WTC11 (cell line): ENCODE measurements at regions not wholly inside any gene's neighbourhood (a gene's known extent, or its start where the extent isn't known, plus 50 kb on each side); places are given as distances from the start of the nearest gene placed in this dataset.

ENCODE experiments used
- ATAC-seq: fragments of 200-7000 bp; cut with Tn5 transposase; 2 replicates; pipeline ENCODE4 v1.10.0; 2021; ENCODE audit warnings: mild to moderate bottlenecking, moderate library complexity
- CTCF ChIA-PET: fragments of 300-600 bp; sonication (Branson Sonifier 250); formaldehyde crosslinking; loops from one replicate; lab custom pipeline; 2021; ENCODE audit warnings: antibody characterized with exemption; lab: Charles Lee
- POLR2A ChIA-PET: fragments of 350-600 bp; sonication (Branson Sonifier 250); formaldehyde crosslinking; loops from one replicate; lab custom pipeline; 2021; ENCODE audit warnings: antibody characterized with exemption; lab: Charles Lee
- DNase-seq: peaks from one replicate; pipeline ENCODE4 v3.0.0; 2021; ENCODE audit warnings: low spot score
- H3K27ac Mint-ChIP-seq: 2 replicates; pipeline ENCODE4 v1.8.0; 2021; ENCODE audit warnings: mixed read lengths
- H3K27me3 Mint-ChIP-seq: 2 replicates; pipeline ENCODE4 v1.8.0; 2021; ENCODE audit warnings: low read depth, mild to moderate bottlenecking, moderate library complexity, mixed read lengths
- H3K36me3 Mint-ChIP-seq: 2 replicates; pipeline ENCODE4 v1.8.0; 2021; ENCODE audit warnings: mixed read lengths
- H3K4me1 Mint-ChIP-seq: 2 replicates; pipeline ENCODE4 v1.8.0; 2022; ENCODE audit warnings: mixed read lengths
- H3K4me3 Mint-ChIP-seq: 2 replicates; pipeline ENCODE4 v1.8.0; 2021; ENCODE audit warnings: mild to moderate bottlenecking, moderate library complexity, mixed read lengths
- H3K9me3 Mint-ChIP-seq: 2 replicates; pipeline ENCODE4 v1.8.0; 2021; ENCODE audit warnings: mixed read lengths
- ATF1 ChIP-seq: sonication (generic); formaldehyde crosslinking; IDR thresholded peaks from 2 replicates; pipeline ENCODE4 v1.8.1; 2023; ENCODE audit warnings: mild to moderate bottlenecking, moderate library complexity, missing genetic modification reagents
- E2F4 ChIP-seq: sonication (generic); formaldehyde crosslinking; IDR thresholded peaks from 2 replicates; pipeline ENCODE4 v1.8.1; 2022; ENCODE audit warnings: low read depth, mild to moderate bottlenecking, moderate library complexity, missing genetic modification reagents, borderline replicate concordance
- ELF4 ChIP-seq: sonication (generic); formaldehyde crosslinking; IDR thresholded peaks from 2 replicates; pipeline ENCODE4 v1.8.1; 2022; ENCODE audit warnings: low read depth, mild to moderate bottlenecking, moderate library complexity, missing genetic modification reagents
- EMX1 ChIP-seq: fragments of 250-450 bp; sonication (Bioruptor Pico); IDR thresholded peaks from 2 replicates; pipeline ENCODE4 v1.8.0; 2021; ENCODE audit warnings: mild to moderate bottlenecking
- ERG ChIP-seq: fragments of 250-450 bp; sonication (Bioruptor Pico); IDR thresholded peaks from 2 replicates; pipeline ENCODE4 v1.8.0; 2021; ENCODE audit warnings: mild to moderate bottlenecking
- ETV6 ChIP-seq: sonication (generic); formaldehyde crosslinking; IDR thresholded peaks from 2 replicates; pipeline ENCODE4 v1.8.1; 2022; ENCODE audit warnings: mild to moderate bottlenecking, missing genetic modification reagents
- GTF2I ChIP-seq: fragments of 250-450 bp; sonication (Bioruptor Pico); conservative IDR thresholded peaks from 2 replicates; pipeline ENCODE4 v1.4.0; 2021; ENCODE audit warnings: mild to moderate bottlenecking
- HMGXB4 ChIP-seq: sonication (generic); formaldehyde crosslinking; IDR thresholded peaks from 2 replicates; pipeline ENCODE4 v1.8.1; 2023; ENCODE audit warnings: mild to moderate bottlenecking, moderate library complexity, missing genetic modification reagents
- JAZF1 ChIP-seq: fragments of 250-450 bp; sonication (Bioruptor Pico); IDR thresholded peaks from 2 replicates; pipeline ENCODE4 v1.9.0; 2021; ENCODE audit warnings: moderate library complexity, mild to moderate bottlenecking, inconsistent platforms
- MXD4 ChIP-seq: fragments of 250-450 bp; sonication (Bioruptor Pico); IDR thresholded peaks from 2 replicates; pipeline ENCODE4 v1.8.0; 2021; ENCODE audit warnings: mild to moderate bottlenecking, moderate library complexity, borderline replicate concordance
- MYBL2 ChIP-seq: sonication (generic); formaldehyde crosslinking; IDR thresholded peaks from 2 replicates; pipeline ENCODE4 v1.8.1; 2023; ENCODE audit warnings: mild to moderate bottlenecking, moderate library complexity, missing genetic modification reagents
- NR2C2 ChIP-seq: sonication (generic); formaldehyde crosslinking; IDR thresholded peaks from 2 replicates; pipeline ENCODE4 v1.8.0; 2022; ENCODE audit warnings: mild to moderate bottlenecking, missing genetic modification reagents
- NR3C1 ChIP-seq: sonication (generic); formaldehyde crosslinking; conservative IDR thresholded peaks from 2 replicates; pipeline ENCODE4 v1.8.1; 2023; ENCODE audit warnings: low read depth, mild to moderate bottlenecking, missing genetic modification reagents
- RELA ChIP-seq: sonication (generic); formaldehyde crosslinking; IDR thresholded peaks from 2 replicates; pipeline ENCODE4 v1.8.1; 2022; ENCODE audit warnings: missing genetic modification reagents, mild to moderate bottlenecking, borderline replicate concordance
- SP1 ChIP-seq: sonication (generic); formaldehyde crosslinking; conservative IDR thresholded peaks from 2 replicates; pipeline ENCODE4 v1.8.1; 2022; ENCODE audit warnings: missing genetic modification reagents
- TCF7 ChIP-seq: sonication (generic); formaldehyde crosslinking; IDR thresholded peaks from 2 replicates; pipeline ENCODE4 v1.8.0; 2022; ENCODE audit warnings: mild to moderate bottlenecking, low read depth, missing genetic modification reagents, moderate library complexity
- TEAD4 ChIP-seq: sonication (generic); formaldehyde crosslinking; IDR thresholded peaks from 2 replicates; pipeline ENCODE4 v1.8.0; 2022; ENCODE audit warnings: mild to moderate bottlenecking, missing genetic modification reagents
- TP53 ChIP-seq: sonication (generic); formaldehyde crosslinking; IDR thresholded peaks from 2 replicates; pipeline ENCODE4 v1.8.1; 2023; ENCODE audit warnings: mild to moderate bottlenecking, missing genetic modification reagents
- ZNF121 ChIP-seq: sonication (generic); formaldehyde crosslinking; IDR thresholded peaks from 2 replicates; pipeline ENCODE4 v1.8.0; 2023; ENCODE audit warnings: missing genetic modification reagents
- ZNF138 ChIP-seq: sonication (generic); formaldehyde crosslinking; conservative IDR thresholded peaks from 2 replicates; pipeline ENCODE4 v1.8.1; 2022; ENCODE audit warnings: mild to moderate bottlenecking, moderate library complexity, missing genetic modification reagents
- ZNF219 ChIP-seq: sonication (generic); formaldehyde crosslinking; IDR thresholded peaks from 2 replicates; pipeline ENCODE4 v1.8.0; 2023; ENCODE audit warnings: missing genetic modification reagents, mild to moderate bottlenecking, borderline replicate concordance
- ZNF423 ChIP-seq: fragments of 250-450 bp; sonication (Bioruptor Pico); IDR thresholded peaks from 2 replicates; pipeline ENCODE4 v2.1.2; 2022; ENCODE audit warnings: mild to moderate bottlenecking, moderate library complexity
- ZNF671 ChIP-seq: fragments of 250-450 bp; sonication (Bioruptor Pico); IDR thresholded peaks from 2 replicates; pipeline ENCODE4 v1.8.0; 2021; ENCODE audit warnings: mild to moderate bottlenecking
- TF ChIP-seq, protein P1 (sequence below): fragments of 250-450 bp; sonication (Bioruptor Pico); IDR thresholded peaks from 2 replicates; pipeline ENCODE4 v1.9.0; 2021; ENCODE audit warnings: moderate library complexity, mild to moderate bottlenecking, inconsistent platforms, borderline replicate concordance
- TF ChIP-seq, protein P2 (sequence below): sonication (generic); formaldehyde crosslinking; IDR thresholded peaks from 2 replicates; pipeline ENCODE4 v1.8.1; 2023; ENCODE audit warnings: mild to moderate bottlenecking, missing genetic modification reagents, moderate library complexity

- Mint-ChIP-seq H3K27ac (no peak overlapping the region), H3K36me3 (0 out of 2 replicates have a peak, but pooled peaks cover 2% of the 10 kb centered on the region), H3K4me3 (no peak overlapping the region), H3K27me3 (no peaks in the 10 kb centered on the region; the same call in 1 of the 2 replicates), H3K4me1 (0 out of 2 replicates have a peak, but pooled peaks cover 5% of the 10 kb centered on the region), H3K9me3 (peaks cover 26% of the 10 kb centered on the region)
- CTCF ChIA-PET = no interaction called here
- TF ChIP-seq RELA (CRISPR knock-in tag) (no peak), MXD4 (CRISPR knock-in tag) (no peak), ELF4 (CRISPR knock-in tag) (no peak), ETV6 (CRISPR knock-in tag) (no peak), ERG (no peak), ZNF671 (CRISPR knock-in tag) (no peak), TCF7 (no peak), MYBL2 (no peak), HMGXB4 (CRISPR knock-in tag) (no peak), ATF1 (CRISPR knock-in tag) (no peak), ZNF138 (CRISPR knock-in tag) (no peak), NR3C1 (no peak), EMX1 (no peak), SP1 (CRISPR knock-in tag) (no peak), NR2C2 (no peak), E2F4 (CRISPR knock-in tag) (no peak), TEAD4 (CRISPR knock-in tag) (no peak)
- TF ChIP-seq, protein P1, sequence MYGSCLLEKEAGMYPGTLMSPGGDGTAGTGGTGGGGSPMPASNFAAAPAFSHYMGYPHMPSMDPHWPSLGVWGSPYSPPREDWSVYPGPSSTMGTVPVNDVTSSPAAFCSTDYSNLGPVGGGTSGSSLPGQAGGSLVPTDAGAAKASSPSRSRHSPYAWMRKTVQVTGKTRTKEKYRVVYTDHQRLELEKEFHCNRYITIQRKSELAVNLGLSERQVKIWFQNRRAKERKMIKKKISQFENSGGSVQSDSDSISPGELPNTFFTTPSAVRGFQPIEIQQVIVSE = no peak
- POLR2A ChIA-PET = no interaction called here
- DNase-seq (no peak), ATAC-seq (no peak)
Observed at GRCh38 chr14:49362916-49363315, 223.3 kb downstream of the RPS29 start.

- Mint-ChIP-seq H3K36me3 (no peaks in the 10 kb centered on the region; the same call in 1 of the 2 replicates), H3K4me3 (no peak overlapping the region), H3K9me3 (peaks cover 34% of the 10 kb centered on the region), H3K27ac (no peak overlapping the region), H3K4me1 (no peaks in the 10 kb centered on the region), H3K27me3 (peaks cover 12% of the 10 kb centered on the region)
- DNase-seq (no peak), ATAC-seq (no peak)
- ChIA-PET POLR2A (no interaction called here), CTCF (no interaction called here)
- TF ChIP-seq JAZF1 (CRISPR knock-in tag) = no peak
- TF ChIP-seq, protein P2, sequence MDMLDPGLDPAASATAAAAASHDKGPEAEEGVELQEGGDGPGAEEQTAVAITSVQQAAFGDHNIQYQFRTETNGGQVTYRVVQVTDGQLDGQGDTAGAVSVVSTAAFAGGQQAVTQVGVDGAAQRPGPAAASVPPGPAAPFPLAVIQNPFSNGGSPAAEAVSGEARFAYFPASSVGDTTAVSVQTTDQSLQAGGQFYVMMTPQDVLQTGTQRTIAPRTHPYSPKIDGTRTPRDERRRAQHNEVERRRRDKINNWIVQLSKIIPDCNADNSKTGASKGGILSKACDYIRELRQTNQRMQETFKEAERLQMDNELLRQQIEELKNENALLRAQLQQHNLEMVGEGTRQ (CRISPR knock-in tag) = no peak
- no peak for TF ChIP-seq TEAD4 (CRISPR knock-in tag)
- no peak for TF ChIP-seq ZNF121 (CRISPR knock-in tag)
- TF ChIP-seq ELF4 (CRISPR knock-in tag) = no peak
- TF ChIP-seq ZNF423 = no peak
- no peak for TF ChIP-seq GTF2I
- no peak for TF ChIP-seq TP53 (CRISPR knock-in tag)
- TF ChIP-seq MXD4 (CRISPR knock-in tag) = no peak
- TF ChIP-seq ZNF219 = no peak
- no peak for TF ChIP-seq E2F4 (CRISPR knock-in tag)
- TF ChIP-seq EMX1 = no peak
Observed at GRCh38 chr14:49339130-49339529, 247.1 kb downstream of the RPS29 start.
